Nephron (organoid): ENCODE measurements at regions not wholly inside any gene's neighbourhood (a gene's known extent, or its start where the extent isn't known, plus 50 kb on each side); places are given as distances from the start of the nearest gene placed in this dataset.
"Not testable (repeated sequence)": the region's sequence is repeated elsewhere in the genome, so short reads cannot be mapped to it uniquely, and the experiment has no call there.

Experiments
- H3K27ac Mint-ChIP-seq, 3 experiments: 2 replicates each; pipeline ENCODE4 v1.8.0; 2020; ENCODE audit warnings: mixed read lengths in 3 of 3, mild to moderate bottlenecking in 2 of 3, moderate library complexity in 1 of 3
- H3K27me3 Mint-ChIP-seq: 2 replicates; pipeline ENCODE4 v1.8.0; 2021; ENCODE audit warnings: low read depth, mild to moderate bottlenecking, moderate library complexity, mixed read lengths
- H3K36me3 Mint-ChIP-seq: 2 replicates; pipeline ENCODE4 v1.8.0; 2020; ENCODE audit warnings: low read depth, mixed read lengths
- H3K4me1 Mint-ChIP-seq: 2 replicates; pipeline ENCODE4 v1.8.0; 2020; ENCODE audit warnings: mixed read lengths
- H3K4me3 Mint-ChIP-seq, 3 experiments: 2 replicates each; pipeline ENCODE4 v1.8.0; 2020; ENCODE audit warnings: mild to moderate bottlenecking in 3 of 3, mixed read lengths in 3 of 3, moderate library complexity in 2 of 3
- H3K9me3 Mint-ChIP-seq: 2 replicates; pipeline ENCODE4 v1.8.0; 2020; ENCODE audit warnings: mixed read lengths
- TF ChIP-seq, protein P1 (sequence below), 3 experiments: fragments of 200-600 bp; sonication (generic); IDR thresholded peaks; one replicate each; pipeline ENCODE4 v1.5.0; 2021; ENCODE audit warnings: antibody characterized with exemption in 3 of 3; ENCODE audit not compliant: unreplicated experiment in 3 of 3

DNA sequence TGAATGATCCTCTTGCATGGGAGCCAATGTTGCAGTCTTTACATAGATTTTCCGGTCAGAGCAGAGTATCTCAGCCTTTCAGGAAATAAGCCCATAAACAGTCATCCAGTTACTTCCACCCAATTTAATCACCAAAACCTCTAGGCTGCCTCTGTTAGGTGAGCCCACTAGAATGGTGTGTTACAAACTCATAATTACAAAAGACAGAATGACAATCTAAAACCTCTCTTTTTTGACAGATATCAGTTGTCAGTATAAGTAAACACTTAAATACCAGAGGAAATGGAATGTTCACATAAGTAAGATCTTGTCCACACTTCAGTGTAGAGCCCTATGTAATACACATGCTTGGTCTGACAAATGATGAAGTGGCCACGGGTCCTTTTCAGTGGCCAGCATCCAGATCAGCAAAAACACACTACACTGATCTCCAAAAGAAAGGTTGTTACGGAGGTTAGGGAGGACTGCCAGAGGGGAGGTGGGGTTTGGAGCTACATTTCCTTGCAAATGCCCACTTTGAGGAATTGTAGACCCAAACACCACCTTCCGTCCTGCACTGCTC, 71.3 kb upstream of the FBXO28 start:
- no peaks in the 10 kb centered on the region for H3K4me1 Mint-ChIP-seq
- H3K4me3 Mint-ChIP-seq, result no peak overlapping the region
- TF ChIP-seq, protein P1, sequence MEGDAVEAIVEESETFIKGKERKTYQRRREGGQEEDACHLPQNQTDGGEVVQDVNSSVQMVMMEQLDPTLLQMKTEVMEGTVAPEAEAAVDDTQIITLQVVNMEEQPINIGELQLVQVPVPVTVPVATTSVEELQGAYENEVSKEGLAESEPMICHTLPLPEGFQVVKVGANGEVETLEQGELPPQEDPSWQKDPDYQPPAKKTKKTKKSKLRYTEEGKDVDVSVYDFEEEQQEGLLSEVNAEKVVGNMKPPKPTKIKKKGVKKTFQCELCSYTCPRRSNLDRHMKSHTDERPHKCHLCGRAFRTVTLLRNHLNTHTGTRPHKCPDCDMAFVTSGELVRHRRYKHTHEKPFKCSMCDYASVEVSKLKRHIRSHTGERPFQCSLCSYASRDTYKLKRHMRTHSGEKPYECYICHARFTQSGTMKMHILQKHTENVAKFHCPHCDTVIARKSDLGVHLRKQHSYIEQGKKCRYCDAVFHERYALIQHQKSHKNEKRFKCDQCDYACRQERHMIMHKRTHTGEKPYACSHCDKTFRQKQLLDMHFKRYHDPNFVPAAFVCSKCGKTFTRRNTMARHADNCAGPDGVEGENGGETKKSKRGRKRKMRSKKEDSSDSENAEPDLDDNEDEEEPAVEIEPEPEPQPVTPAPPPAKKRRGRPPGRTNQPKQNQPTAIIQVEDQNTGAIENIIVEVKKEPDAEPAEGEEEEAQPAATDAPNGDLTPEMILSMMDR (IDR thresholded peaks at IDR 0.05; ENCODE audit: unreplicated experiment in 3 of 3), result no peak
- peaks cover 4% of the 10 kb centered on the region for H3K27me3 Mint-ChIP-seq
- H3K9me3 Mint-ChIP-seq, result no peaks in the 10 kb centered on the region
- no peaks in the 10 kb centered on the region for H3K36me3 Mint-ChIP-seq
- no peak overlapping the region for H3K27ac Mint-ChIP-seq

DNA sequence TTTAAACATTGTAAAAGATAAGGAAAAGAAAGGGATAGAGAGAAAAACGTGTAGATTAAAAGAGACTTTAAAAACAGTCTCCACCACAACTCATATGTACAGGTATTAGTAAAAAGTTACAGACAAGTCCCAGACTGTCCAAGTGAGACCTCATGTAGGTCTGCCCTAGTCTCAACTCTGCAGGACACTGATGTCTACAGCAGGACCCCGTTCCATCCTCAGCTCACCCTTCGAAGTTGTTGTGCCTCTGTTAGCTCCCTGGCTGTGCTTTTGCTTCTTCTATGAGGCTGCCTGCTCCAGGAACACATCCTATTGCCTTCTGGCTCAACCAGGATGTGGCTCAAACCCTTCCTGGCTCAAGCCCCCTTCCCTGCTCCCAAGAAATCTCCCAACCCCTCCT, 72.9 kb upstream of the FBXO28 start:
- no peaks in the 10 kb centered on the region for H3K4me1 Mint-ChIP-seq
- TF ChIP-seq, protein P1 (IDR thresholded peaks at IDR 0.05; ENCODE audit: unreplicated experiment in 3 of 3), result no peak
- peaks cover 4% of the 10 kb centered on the region for H3K27me3 Mint-ChIP-seq
- H3K9me3 Mint-ChIP-seq, result no peaks in the 10 kb centered on the region
- no peaks in the 10 kb centered on the region for H3K36me3 Mint-ChIP-seq
- no peak overlapping the region for H3K27ac Mint-ChIP-seq
- H3K4me3 Mint-ChIP-seq, result no peak overlapping the region

DNA sequence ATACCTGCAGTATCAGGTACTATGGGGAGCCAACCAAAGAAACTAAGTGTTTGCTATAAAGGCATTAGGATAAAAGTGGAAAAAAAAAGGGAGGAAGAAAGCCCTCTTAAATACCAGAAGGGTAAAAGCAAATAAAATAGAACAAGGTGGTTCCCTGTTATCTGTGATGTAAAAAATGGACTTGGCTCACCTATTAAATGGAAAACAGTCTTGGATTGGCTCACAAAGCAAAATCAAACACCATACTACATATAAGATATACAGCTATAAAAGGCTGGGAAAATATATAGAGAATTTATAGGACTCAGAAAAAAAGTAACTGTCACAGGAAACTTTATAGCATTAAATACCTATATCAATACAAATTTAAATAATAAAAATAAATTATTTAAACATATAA, 73.5 kb upstream of the FBXO28 start:
- not testable (repeated sequence) for H3K27ac Mint-ChIP-seq, H3K36me3 Mint-ChIP-seq, H3K4me3 Mint-ChIP-seq, H3K9me3 Mint-ChIP-seq, H3K4me1 Mint-ChIP-seq, H3K27me3 Mint-ChIP-seq

DNA sequence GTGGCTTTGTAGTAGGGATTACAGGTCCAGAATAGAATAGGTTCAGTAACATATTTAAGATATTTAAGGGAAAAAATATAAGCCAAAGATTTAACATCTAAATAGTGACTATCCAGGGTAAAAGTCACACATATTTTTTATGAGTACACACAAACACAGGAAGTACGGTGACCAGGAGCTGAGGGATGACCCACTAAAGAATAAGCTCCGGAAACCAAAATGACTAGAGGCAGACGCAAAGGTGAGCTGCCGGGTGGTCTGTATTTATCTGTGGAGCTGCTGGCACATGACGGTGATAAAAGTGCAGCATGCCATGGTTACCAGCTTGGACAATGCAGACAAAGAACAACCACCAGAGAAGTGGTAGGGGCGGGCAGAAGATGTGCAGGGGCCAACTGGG, 73.9 kb upstream of the FBXO28 start:
- not testable (repeated sequence) for H3K9me3 Mint-ChIP-seq, H3K4me1 Mint-ChIP-seq, H3K27me3 Mint-ChIP-seq, H3K36me3 Mint-ChIP-seq, H3K4me3 Mint-ChIP-seq, H3K27ac Mint-ChIP-seq

DNA sequence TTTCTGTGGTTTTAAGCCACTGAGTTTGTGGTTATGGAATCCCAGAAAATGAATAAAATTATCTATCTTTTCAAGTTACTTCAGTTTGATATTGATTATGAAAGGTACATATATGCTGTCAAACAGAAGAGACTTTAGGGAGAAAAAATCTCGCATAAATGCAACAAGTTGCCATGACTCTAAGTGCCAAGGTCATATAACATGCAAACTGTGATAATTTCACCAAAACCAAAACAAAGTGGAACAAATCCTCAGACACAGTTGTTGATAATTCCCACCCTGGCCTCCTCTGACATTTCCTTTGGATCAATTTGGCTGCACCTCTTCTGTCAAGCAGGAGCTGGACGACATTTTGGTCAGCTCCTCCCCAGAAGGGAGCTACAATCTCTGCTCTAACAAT, 75.1 kb upstream of the FBXO28 start:
- H3K4me1 Mint-ChIP-seq, H3K36me3 Mint-ChIP-seq, H3K27ac Mint-ChIP-seq, H3K4me3 Mint-ChIP-seq, H3K9me3 Mint-ChIP-seq, H3K27me3 Mint-ChIP-seq: not testable (repeated sequence)

DNA sequence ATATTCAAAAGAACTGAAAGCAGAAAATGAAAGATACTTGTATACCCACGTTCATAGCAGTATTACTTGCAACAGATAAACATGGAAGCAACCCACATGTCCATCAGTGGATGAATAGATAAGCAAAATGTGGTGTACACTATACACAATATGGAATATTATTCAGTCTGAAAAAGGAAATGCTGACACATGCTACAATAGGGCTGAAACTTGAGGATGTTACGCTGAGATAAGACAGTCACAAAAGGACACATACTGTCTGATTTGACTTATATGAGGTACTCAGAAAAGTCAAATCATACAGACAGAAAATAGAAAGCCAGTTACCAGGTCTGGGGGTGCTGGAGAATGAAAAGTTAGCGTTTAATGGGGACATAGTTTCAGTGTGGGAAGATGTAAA, 76.5 kb upstream of the FBXO28 start:
- H3K27ac Mint-ChIP-seq, H3K4me1 Mint-ChIP-seq, H3K36me3 Mint-ChIP-seq, H3K9me3 Mint-ChIP-seq, H3K27me3 Mint-ChIP-seq, H3K4me3 Mint-ChIP-seq: not testable (repeated sequence)

DNA sequence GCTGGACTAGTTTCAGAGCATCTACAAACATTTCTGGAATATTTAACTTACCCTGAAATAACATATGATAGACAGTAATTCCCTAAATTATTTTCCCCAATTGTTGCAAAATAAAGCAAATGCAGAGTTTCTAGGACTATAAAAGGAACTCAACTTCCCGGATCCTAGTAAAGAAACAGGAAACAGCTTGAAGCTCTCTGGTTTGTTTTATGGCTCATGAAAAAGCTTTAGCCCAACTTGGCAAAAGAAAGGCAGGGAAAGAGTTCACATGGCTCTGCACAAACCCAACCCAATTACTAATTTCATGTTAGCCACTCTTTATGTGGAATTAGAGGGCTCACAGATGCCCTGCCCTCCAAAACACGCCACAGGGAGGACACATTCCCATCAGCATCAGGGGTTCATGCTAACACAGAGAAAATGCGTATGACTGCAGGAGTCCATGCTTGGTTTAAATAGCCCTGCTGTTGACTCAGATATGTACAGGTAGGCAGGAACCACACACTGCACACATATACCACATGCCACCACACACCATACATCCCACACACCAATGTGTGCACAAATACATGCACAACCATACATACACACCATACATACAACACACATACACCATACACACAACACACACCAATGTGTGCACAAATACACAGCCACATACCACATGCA, 81.2 kb upstream of the FBXO28 start:
- not testable (repeated sequence) for H3K27ac Mint-ChIP-seq, H3K27me3 Mint-ChIP-seq, H3K9me3 Mint-ChIP-seq, H3K4me1 Mint-ChIP-seq, H3K36me3 Mint-ChIP-seq, H3K4me3 Mint-ChIP-seq

DNA sequence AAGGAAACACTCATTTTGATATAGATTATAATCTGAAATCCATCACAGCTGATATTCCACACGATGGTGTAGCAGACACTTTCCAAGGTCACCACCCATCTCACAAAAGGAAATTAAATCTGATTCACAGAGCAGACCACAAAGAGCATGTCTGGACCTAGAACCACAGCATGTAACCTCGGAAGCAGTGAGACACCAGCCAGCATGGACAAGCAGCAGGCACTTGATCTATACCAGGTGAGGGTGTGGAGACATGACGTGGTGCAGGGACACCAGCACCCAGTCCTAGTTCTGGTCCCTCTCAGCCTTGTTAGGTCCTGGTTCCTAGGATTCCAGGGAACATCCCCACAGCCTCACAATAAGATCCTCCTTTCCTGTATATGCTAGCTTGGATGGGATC, 81.9 kb upstream of the FBXO28 start:
- not testable (repeated sequence) for H3K36me3 Mint-ChIP-seq, H3K4me3 Mint-ChIP-seq, H3K27ac Mint-ChIP-seq, H3K4me1 Mint-ChIP-seq, H3K27me3 Mint-ChIP-seq, H3K9me3 Mint-ChIP-seq

DNA sequence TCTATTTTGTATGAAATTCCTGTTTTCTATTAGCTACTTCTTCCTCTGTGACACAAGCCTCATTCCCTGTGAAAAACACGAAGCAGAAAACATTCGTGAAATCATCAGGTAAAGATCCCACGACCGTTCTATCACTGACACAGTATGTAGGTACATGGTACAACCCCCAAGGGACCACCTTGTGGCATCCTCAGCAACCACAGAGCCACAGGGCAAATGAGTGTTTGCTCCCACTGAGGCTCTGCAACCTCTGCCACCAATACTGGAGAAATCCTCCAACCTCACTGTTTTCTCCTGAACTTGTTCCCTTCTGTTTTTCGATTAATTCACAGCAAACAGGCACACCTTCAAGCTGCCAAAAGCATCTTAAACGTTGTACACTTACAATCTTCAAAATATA, 83.7 kb upstream of the FBXO28 start:
- not testable (repeated sequence) for H3K4me3 Mint-ChIP-seq, H3K27ac Mint-ChIP-seq, H3K9me3 Mint-ChIP-seq, H3K4me1 Mint-ChIP-seq, H3K27me3 Mint-ChIP-seq, H3K36me3 Mint-ChIP-seq

DNA sequence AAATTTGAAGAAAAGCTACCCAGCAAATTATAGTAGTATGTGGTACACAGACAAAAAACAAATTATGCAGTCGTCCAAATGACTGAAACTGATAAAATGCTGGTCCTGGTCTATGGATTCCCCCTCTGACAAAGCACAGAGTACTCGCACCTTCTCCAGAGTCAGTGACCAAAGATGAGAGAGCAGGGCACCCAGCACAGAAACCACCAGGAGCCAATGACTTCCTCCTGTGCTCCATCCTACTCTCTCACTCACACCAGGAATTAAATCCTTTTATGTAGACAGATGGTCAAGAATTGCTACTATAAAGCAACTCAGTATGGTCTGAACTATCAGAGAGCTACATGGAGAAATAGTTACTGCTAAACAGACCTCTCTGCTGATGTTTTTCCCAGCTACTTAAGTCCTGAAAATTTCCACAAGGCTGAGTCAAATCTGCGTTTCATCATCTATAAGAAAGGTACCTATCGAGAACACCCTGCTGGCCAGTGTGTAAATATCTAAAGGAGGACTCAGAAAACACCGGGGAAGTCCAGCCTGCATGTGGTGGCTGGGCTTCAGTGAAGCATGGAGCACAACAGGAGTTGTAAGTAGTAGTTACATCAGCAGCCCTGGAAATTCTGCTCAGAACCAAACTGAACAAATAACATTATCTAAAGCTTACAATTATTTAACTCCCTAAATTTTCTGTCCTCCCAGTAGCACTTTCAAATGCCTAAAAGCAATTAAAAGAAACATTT, 84.5 kb upstream of the FBXO28 start:
- H3K27me3 Mint-ChIP-seq, H3K27ac Mint-ChIP-seq, H3K4me3 Mint-ChIP-seq, H3K9me3 Mint-ChIP-seq, H3K4me1 Mint-ChIP-seq, H3K36me3 Mint-ChIP-seq: not testable (repeated sequence)

DNA sequence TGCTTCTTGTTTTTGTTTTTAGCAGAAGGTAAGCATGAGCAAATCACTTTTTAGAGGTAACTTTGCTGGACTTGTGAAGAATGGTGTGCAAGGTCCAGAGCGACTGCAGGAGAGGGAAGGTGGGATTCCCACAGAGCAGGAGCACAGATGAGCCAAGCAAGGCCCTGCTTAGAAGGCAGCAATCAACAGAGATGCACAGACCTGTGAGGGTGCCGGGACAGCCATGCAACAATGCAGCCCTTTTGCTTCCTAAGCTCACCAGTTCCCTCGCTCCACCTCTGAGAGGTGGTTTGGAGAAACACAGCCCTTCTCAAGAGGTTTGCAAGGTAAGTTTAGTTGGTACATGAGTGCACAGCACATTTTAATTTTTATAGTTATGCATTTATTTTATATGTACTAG, 85.1 kb upstream of the FBXO28 start:
- H3K4me1 Mint-ChIP-seq, H3K36me3 Mint-ChIP-seq, H3K27ac Mint-ChIP-seq, H3K27me3 Mint-ChIP-seq, H3K4me3 Mint-ChIP-seq, H3K9me3 Mint-ChIP-seq: not testable (repeated sequence)

DNA sequence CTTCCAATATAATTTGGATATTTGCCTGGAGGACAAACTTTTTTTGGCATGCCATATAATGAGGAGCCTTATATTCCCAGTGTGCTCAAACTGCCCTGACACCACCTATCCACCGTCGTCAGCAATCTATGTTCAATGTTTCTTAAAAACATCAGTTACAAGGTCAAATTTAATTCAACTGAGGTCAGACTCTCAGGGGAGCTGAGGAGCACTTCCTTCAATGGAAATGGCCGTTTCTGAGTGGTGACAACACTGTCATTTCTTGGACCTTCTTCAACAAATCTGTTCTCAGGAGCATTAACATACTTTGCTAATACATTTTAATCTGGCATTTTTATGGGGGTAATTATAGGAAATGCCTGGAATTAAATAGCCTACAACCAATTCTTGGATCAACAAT, 90.8 kb upstream of the FBXO28 start:
- not testable (repeated sequence) for H3K27ac Mint-ChIP-seq, H3K4me3 Mint-ChIP-seq, H3K4me1 Mint-ChIP-seq, H3K9me3 Mint-ChIP-seq, H3K27me3 Mint-ChIP-seq, H3K36me3 Mint-ChIP-seq

DNA sequence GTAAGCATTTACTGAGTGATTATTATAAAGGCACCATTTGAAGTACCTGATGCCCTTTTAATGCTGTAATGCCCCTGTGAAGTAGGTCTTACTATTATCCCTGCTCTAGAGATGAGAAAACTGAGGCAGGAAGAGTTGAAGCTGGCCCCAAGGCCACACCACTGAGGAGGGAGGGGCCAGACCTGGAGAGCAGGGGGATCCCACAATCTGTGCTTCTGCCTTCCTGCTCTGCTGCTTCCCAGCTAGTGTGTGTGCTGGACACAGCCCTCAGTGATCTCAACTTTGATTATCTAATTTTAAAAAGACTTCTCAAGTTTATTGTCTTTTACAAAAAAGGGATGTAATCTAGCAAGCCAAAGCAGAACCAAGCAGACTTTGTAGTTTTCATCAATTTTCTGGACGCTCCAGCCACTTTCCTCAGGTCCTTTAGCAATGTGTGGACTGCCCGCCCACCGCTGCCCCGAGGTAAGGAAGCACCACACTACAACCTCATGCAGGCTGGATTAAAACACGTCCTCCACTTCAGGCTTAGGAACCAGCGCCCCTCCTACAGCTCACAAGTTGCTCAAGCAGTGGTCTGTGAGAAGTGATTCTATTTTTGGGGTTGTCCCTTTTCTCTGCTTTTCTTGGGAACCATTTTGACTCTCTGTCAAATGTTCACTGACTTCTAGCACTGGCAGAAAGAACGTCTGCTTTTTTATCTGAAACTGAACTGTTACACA, 91.5 kb upstream of the FBXO28 start:
- H3K27me3 Mint-ChIP-seq, H3K4me1 Mint-ChIP-seq, H3K9me3 Mint-ChIP-seq, H3K36me3 Mint-ChIP-seq, H3K27ac Mint-ChIP-seq, H3K4me3 Mint-ChIP-seq: not testable (repeated sequence)
